ENCODE measurements at regions not wholly inside any gene's neighbourhood (a gene's known extent, or its start where the extent isn't known, plus 50 kb on each side); places are given as distances from the start of the nearest gene placed in this dataset.

DNA sequence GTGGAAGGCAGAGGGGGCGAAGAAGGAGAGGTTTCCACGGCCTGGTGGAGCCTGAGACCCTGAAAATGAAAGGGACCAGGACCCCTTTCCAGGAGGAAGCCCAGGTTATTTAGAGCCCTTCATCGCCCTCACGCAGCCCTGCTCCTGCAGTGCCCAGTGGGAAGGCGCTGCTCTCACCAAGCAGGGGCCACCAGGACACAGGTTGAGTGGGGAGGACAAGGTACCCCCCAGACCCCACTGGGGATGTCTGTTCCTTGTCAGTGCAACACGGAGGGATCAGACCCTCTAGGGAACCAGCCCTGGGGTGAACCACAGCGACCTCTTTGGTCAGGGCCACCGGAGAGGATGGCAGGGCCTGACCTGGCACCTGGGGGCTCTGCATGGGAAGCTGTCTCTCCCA lies 163.9 kb downstream of the C16orf95 start:
- TF ChIP-seq, protein P1, sequence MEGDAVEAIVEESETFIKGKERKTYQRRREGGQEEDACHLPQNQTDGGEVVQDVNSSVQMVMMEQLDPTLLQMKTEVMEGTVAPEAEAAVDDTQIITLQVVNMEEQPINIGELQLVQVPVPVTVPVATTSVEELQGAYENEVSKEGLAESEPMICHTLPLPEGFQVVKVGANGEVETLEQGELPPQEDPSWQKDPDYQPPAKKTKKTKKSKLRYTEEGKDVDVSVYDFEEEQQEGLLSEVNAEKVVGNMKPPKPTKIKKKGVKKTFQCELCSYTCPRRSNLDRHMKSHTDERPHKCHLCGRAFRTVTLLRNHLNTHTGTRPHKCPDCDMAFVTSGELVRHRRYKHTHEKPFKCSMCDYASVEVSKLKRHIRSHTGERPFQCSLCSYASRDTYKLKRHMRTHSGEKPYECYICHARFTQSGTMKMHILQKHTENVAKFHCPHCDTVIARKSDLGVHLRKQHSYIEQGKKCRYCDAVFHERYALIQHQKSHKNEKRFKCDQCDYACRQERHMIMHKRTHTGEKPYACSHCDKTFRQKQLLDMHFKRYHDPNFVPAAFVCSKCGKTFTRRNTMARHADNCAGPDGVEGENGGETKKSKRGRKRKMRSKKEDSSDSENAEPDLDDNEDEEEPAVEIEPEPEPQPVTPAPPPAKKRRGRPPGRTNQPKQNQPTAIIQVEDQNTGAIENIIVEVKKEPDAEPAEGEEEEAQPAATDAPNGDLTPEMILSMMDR (IDR thresholded peaks at IDR 0.05), result no peak
- no peak for TF ChIP-seq POLR2A (IDR thresholded peaks at IDR 0.05)
